ENCODE measurements at regions not wholly inside any gene's neighbourhood (a gene's known extent, or its start where the extent isn't known, plus 50 kb on each side); places are given as distances from the start of the nearest gene placed in this dataset.

DNA sequence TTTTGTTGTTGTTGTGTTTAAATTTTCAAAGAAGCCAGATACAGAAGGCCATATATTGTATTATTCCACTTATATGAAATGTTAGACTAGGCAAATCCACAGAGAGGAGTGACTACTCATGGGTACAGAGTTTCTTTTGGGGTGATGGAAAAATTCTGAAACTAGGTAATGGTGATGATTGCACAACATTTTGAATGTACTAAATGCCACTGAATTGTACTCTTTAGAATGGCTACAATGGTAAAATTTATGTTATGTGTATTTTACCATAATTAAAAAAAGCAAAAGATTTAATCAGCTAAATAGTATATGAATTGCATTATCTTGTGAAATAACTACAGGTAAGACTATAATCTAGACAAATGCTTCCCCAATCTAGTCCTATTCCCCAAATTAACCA lies 733.6 kb upstream of the TMEM132C start:
- no peak for TF ChIP-seq CTCF (IDR thresholded peaks at IDR 0.05; ENCODE audit: control extremely low read depth, extremely low read depth)
- no peak for DNase-seq
- Histone ChIP-seq H3K4me3 (no peak overlapping the region), H3K36me3 (ENCODE audit: control insufficient read depth in 4 of 4, insufficient read depth in 4 of 4, low read length in 4 of 4) (no peaks in the 10 kb centered on the region), H3K9ac (ENCODE audit: insufficient read depth in 1 of 2, low read length in 2 of 2) (no peak overlapping the region), H3K27me3 (ENCODE audit: control insufficient read depth in 3 of 3, insufficient read depth in 3 of 3, low read length in 2 of 3) (no peaks in the 10 kb centered on the region), H3K4me1 (ENCODE audit: control insufficient read depth in 5 of 5, insufficient read depth in 5 of 5, low read length in 5 of 5) (no peaks in the 10 kb centered on the region), H3K27ac (ENCODE audit: low read depth in 1 of 2, low read length in 1 of 2) (no peak overlapping the region), H3K9me3 (ENCODE audit: control insufficient read depth in 4 of 4, insufficient read depth in 3 of 4, low read length in 3 of 4) (peaks cover 0 to 4% (median 3%) of the 10 kb centered on the region in 4 donors)
- no peak for ATAC-seq (ENCODE audit: insufficient read depth, low FRiP score)

DNA sequence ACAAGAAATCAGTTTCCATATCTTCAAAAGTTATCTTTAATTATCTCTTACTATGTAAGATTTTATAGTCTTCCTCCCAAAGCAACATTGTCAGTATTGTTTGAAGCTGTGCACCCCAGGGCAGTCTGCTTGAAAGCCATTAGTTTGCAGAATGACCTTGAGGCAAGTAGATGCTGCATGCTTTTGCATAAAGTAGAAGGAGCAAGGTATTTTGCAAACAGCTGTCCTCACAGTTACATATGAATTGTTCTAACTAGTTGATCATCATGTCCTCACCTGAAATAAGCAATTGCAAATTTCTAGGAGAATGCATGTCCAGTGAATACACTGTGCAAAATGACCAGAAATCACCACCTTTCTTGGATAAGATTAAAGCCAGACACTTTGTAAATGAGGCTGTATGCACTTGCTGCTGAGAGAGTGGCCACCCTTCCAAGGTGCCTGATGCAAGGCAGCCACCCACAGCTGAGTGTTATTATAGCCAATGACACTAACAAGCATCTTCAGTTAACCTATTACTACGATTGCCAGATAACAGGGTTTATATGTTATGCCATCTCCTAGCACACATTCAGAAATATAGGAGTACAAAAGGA lies 730.0 kb upstream of the TMEM132C start:
- DNase-seq = no peak
- 46 to 52% methylated on average over 1 of the region's 1 CpG for whole genome bisulfite sequencing, 2 donors
- TF ChIP-seq CTCF (IDR thresholded peaks at IDR 0.05; ENCODE audit: control extremely low read depth, extremely low read depth) = no peak
- Histone ChIP-seq H3K4me3 (no peak overlapping the region), H3K4me1 (ENCODE audit: control insufficient read depth in 5 of 5, insufficient read depth in 5 of 5, low read length in 5 of 5) (no peaks in the 10 kb centered on the region), H3K27ac (ENCODE audit: low read depth in 1 of 2, low read length in 1 of 2) (no peak overlapping the region), H3K36me3 (ENCODE audit: control insufficient read depth in 4 of 4, insufficient read depth in 4 of 4, low read length in 4 of 4) (no peaks in the 10 kb centered on the region), H3K27me3 (ENCODE audit: control insufficient read depth in 3 of 3, insufficient read depth in 3 of 3, low read length in 2 of 3) (no peaks in the 10 kb centered on the region), H3K9me3 (ENCODE audit: control insufficient read depth in 4 of 4, insufficient read depth in 3 of 4, low read length in 3 of 4) (peaks cover 0 to 6% (median 3%) of the 10 kb centered on the region in 4 donors), H3K9ac (ENCODE audit: insufficient read depth in 1 of 2, low read length in 2 of 2) (no peak overlapping the region)
- no peak for ATAC-seq (ENCODE audit: insufficient read depth, low FRiP score)

- ATAC-seq (ENCODE audit: insufficient read depth, low FRiP score) (no peak), DNase-seq (no peak)
- 49 to 51% methylated on average over 3 of the region's 3 CpGs for WGBS, 2 donors
- H3K9ac ChIP-seq (ENCODE audit: insufficient read depth in 1 of 2, low read length in 2 of 2) = no peak overlapping the region
- TF ChIP-seq CTCF (IDR thresholded peaks at IDR 0.05; ENCODE audit: control extremely low read depth, extremely low read depth) = no peak
- no peaks in the 10 kb centered on the region for H3K36me3 ChIP-seq (ENCODE audit: control insufficient read depth in 4 of 4, insufficient read depth in 4 of 4, low read length in 4 of 4)
- no peaks in the 10 kb centered on the region for H3K27me3 ChIP-seq (ENCODE audit: control insufficient read depth in 3 of 3, insufficient read depth in 3 of 3, low read length in 2 of 3)
- H3K4me1 ChIP-seq (ENCODE audit: control insufficient read depth in 5 of 5, insufficient read depth in 5 of 5, low read length in 5 of 5) = no peaks in the 10 kb centered on the region
- H3K4me3 ChIP-seq = no peak overlapping the region
- H3K9me3 ChIP-seq (ENCODE audit: control insufficient read depth in 4 of 4, insufficient read depth in 3 of 4, low read length in 3 of 4) = peaks cover 0 to 8% (median 3%) of the 10 kb centered on the region in 4 donors
- no peak overlapping the region for H3K27ac ChIP-seq (ENCODE audit: low read depth in 1 of 2, low read length in 1 of 2)
These were observed 728.7 kb upstream of the TMEM132C start for GRCh38 chr12:127538316-127538715.
